DLD1 (cell line): ENCODE measurements at regions not wholly inside any gene's neighbourhood (a gene's known extent, or its start where the extent isn't known, plus 50 kb on each side); places are given as distances from the start of the nearest gene placed in this dataset.
"Not testable (repeated sequence)": the region's sequence is repeated elsewhere in the genome, so short reads cannot be mapped to it uniquely, and the experiment has no call there.

ENCODE experiments used
- in situ Hi-C: cut with HindIII; loops from 2 replicates; pipeline ENCODE4 v1.10.0; 2017; ENCODE audit warnings: low sequenced_read_pairs

DNA sequence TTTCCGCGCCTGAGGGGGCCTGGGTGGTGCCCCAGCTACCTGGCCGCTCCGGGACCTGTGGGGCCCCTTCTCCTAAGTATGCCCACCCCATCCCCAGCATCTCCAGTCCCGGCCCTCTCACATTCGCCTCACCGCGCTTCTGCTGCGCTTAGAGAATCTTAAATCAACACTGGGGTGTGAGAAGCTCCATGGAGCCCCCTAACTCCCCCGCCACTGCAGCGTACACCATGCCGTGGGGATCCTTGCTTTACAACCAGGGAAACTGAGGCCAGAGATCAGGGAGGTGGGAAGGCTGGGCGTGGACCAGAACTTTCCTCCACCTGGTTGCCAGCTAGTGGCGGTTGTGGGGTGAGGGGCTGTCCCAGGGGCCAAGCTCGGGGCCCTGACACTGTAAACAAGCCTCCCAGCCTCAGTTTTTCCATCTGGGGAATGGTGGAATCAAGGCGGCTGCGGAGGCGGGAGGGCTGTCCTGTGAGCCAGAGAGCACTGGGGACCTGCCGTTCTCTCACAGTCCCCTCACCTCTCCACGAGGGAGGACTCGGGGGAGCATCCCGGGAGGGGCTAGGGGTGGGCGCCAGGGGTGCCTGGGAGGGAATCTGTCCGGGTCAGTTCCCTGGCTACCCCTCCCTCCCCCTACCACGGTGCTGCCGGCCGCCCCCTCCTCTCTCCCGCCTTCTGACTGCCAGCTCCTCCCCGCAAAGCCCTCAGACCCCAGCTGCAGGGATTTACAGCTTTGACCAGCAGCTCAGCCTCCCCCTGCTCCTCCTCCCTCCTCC is 161.2 kb downstream of the C9orf50 start:
- in situ Hi-C loops = no loop called here

DNA sequence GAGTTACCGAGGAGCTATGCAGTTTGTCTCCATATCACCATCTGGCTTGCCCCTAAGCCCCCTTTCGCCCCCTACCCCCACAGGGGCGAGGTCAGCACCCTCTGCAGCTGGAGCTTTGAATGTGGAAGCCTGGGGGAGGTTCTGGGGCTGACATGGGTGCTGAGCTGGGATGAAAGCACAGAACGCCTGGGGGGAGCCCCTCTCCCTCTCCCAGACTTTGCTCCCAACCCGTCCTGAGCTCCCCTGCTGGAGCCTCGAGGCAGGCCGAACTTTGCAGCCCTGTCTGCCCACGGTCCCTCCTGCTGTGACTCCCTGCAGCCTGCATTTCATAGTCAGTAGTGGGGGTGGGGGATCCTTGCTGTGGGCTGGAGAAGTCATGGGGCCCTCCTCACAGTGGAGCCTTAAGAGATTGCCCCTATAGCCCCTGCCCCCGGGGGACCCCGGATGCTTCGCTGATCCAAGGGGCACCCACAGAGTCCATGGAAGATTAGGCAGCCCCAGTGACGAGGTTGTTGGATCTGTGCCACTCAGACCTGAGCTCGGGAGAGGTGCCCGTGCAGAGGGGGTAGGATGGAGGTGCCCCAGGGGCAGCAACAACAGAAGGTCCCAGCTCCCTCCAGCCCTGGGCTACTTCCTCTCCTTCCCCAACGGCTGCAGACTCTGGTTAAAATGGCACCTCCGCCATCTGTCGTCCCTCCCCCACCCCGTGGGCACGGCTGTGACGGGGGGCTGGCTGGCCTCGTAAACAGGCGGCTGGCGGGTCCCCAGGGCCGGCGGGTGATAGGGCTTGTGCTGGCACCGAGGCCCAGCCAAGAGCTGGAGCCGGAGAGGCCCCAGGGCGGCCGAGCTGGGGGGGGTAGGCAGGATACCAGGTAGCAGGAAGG is 162.0 kb downstream of the C9orf50 start:
- in situ Hi-C loops = no loop called here

DNA sequence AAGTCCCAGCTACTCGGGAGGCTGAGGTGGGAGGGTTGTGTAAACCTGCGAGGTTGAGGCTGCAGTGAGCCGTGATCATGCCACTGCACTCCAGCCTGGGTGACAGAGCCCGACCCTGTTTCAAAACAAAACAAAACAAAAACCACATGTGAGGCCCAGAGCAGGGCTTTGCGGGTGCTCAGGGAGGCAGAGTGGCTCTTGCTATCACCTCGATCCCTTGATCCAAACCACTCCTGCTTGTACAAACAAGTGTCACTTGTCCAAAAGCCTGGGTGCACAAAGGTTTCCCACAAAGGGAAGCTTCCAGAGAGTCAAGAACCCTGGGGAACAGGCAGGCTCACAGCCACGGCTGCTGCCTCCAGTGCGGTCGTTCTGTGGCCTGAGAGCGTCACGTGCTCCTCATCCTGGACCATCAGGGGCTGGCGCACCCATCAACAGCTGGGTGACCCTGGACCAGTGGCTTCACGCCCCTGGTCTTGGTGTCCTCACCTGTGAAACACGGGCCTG is 162.7 kb downstream of the C9orf50 start:
- in situ Hi-C loops = no loop called here

DNA sequence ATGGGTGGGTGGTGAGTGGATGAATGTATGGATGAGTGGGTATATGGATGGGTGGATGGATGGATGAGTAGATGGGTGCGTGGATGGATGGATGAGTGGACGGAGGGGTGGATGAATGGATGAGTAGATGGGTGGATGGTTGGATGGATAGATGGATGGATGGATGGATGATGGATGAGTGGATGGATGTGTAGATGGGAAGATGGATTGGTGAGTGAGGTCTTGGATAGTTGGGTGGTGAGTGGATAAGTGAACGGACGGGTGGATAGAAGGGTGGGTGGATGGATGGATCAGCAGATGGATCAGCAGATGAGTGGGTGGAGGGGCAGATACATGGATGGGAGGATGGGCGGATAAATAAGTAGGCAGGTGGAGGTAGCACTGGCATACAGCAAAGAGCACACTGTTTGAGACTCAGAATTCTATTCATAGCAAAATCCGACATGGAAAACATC is 163.5 kb downstream of the C9orf50 start:
- in situ Hi-C loops = no loop called here

DNA sequence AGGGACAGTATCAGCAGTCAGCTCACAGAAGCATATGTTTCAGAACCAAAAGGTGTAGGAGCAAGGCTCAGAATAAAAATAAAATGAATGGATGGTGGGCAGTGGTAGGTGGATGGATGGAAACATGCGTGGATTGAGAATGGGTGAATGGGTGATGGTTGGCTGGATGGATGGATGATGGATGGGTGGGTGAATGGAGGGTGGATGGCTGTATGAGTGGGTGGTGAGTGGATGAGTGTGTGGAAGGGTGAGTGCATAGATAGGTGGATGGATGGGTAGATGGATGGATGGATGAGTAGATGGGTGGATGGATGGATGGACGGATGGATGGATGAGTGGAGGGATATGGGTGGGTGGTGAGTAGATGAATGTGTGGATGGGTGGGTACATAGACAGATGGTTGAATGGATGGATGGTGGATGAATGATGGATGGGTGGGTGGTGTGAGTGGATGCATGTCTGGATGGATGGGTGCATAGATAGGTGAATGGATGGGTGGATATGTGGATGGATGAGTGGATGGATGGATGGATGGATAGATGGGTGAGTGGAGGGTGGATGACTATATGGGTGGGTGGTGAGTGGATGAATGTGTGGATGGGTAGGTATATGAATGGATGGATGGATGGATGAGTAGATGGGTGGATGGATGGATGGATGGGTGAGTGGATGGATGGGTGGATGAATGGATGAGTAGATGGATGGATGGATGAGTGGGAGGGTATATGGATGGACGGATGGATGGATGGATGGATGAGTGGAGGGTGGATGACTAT is 164.2 kb downstream of the C9orf50 start:
- in situ Hi-C loops = no loop called here

DNA sequence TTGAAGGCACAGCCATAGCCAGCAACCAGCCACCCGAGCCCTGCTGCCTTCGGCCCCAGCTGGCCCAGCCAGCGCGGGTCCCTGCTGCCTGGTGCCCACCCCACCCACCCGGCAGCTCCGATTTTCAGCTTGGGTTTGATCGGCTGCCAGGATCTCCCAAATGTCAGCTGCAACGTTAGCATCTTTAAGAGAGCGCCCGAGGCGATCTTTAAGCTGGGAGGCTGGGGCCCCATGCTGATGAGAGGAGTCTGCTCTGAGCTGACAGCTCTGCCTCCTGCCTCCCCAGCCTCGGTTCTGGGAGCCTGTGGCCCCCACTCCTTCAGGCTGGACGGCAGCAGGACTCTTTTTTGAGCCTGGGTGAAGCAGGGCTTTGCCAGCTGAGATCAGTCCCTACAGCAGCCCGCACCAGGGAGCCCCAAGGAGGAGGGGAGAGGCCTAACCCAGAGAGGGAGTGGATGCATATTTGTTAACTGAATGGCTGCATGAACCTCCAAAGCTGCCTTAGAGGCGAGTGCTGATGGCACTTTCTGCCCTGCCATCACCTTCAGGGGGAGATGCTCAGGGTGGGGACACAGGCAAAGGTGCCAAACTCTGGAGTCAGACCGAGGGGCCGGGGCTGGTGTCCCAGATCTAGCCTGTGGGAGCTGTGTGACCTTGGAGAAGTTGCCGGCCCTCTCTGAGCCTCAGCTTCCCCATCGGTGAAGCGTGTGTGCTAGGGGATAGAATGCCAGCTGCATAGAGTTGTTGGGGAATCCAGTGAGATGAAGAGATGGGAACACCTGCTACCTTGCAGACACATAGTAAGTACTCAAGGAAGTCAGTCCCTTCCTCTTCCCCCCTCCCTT is 165.5 kb downstream of the C9orf50 start:
- in situ Hi-C loops = no loop called here

DNA sequence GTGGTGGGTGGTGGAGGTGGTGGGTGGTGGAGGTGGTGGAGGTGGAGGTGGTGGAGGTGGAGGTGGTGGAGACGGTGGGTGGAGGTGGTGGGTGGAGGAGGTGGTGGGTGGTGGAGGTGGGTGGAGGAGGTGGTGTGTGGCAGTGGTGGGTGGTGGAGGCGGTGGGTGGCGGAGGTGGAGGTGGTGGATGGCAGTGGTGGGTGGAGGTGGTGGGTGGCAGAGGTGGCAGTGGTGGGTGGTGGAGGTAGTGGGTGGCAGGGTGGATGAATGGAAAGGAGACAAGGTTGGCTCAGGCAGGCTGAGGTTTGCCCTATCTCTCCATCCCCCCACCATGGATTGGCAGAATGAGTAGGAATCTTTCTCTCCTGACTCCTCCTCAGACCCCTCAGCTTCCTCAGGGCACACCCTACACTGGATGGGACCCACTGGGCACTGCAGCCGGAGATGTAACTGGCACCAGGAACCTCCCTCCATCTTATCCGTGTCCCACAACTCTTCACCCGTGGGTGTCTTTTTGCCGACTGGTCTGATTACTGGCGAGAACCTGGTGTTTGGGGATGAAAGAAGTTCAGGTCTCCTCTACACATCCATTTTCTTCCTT is 166.3 kb downstream of the C9orf50 start:
- in situ Hi-C loops = no loop called here

DNA sequence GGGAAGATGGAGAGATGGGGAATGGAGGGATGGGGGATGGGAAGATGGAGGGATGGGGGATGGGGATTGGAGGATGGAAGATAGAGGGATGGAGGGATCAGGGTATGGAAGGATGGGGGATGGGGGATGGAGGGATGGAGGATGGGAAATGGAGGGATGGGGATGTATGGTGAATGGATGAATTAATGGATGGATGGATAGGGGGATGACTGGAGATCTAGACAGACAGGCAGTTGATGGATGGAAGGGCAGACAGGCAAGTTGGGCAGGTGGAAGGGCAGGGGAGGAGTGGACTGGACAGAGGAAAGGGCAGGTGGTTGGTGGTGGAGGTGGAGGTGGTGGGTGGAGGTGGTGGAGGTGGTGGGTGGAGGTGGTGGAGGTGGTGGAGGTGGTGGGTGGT is 167.2 kb downstream of the C9orf50 start:
- in situ Hi-C loops = no loop called here

DNA sequence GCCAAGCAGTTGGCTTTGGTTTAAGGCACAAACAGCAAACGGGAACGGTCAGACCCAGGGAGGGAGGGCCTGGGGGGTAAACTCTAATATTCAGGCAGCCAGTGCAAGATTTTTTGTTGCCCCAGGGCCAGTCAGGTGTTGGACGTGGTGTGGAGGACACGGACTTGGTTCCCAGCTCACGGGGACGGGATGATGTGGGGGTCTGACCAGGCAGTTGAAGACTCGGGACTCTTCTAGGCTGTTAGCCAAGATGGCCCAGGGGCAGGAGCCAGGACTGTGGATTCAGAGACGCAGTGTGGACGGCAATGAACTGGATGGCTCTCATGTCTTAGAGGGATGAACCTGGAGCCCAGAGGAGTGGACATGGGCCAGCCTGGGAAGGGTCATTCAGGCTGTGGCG is 169.2 kb downstream of the C9orf50 start:
- in situ Hi-C loops = no loop called here

DNA sequence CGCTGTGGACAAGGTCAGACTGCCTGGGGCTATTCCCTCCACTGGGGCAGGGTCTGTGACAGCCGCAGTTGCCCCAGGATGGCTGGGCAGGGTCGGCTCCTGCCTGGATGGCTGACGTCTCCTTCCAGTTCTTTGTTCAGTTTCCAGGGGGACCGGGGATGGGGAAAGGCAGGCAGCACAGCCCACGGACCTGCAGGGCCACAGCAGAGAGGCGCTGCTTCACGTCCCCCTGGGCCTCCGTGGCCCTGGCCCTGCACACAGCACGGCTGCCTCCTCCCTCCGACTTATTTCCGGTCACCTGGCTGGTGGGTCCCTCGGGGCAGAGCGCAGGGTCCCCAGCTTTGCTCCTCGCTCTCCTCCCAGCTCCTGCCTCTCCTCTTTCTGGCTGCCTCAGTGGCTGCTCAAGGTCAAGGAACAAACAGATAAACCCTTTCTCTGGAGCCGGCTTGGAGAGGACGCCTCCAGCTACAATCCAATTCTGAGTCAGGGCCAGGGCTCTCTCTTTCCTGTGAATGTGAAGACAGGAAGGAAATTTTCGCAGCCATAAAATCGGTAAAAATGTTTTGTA is 169.7 kb downstream of the C9orf50 start:
- in situ Hi-C loops = no loop called here

DNA sequence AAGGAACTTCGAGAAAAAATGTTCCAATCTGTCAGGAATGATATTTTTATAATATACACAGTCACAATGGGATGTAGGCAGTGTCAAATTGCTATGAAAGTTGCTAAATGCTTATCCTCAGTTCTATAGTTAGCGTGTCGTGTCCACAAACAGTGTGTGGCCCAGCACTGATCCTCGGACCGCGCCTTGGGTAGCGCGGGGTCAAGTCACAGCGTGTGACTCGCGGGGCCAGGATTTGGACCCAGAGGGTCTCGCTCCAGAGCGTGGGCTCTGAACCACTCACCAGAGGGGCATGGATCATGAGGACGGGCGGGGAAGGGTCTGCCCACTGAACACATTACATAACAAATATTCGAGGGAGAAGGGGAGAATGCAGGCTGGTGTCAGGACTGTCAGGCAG is 171.8 kb downstream of the C9orf50 start:
- in situ Hi-C loops = no loop called here

DNA sequence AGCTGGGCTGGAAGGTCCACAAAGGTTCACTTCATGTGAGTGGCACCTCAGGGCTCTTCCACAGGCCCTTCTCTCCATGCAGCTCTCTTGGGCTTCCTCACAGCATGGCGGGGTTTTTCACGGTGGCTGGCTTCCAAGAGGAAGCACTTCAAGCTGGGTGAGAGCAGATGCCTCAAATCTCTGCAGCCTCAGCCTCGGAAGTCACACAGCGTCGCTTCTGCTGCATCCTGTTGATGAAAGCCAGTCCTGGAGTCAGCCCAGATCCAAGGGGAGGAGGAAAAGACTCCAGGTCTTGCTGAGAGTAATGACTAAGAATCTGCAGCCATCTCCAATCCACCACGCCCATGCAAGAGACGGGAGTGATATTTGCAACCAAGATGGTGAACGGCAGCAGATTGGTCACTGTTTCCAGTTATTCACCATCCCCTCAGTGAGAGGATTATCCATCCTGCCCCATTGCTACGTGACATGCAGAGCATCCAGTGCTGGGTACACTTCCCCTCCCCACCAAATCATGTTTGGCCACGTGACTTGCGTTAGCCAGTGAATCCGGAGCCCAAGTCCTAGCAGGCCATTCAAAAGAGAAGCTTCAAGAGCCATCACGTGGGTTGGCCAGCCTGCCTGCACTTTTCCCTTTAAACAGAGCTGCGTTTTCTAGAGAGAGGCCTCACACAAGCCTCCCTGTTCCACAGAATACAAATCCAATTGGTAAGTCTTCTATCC is 173.9 kb downstream of the C9orf50 start:
- in situ Hi-C loops = no loop called here

DNA sequence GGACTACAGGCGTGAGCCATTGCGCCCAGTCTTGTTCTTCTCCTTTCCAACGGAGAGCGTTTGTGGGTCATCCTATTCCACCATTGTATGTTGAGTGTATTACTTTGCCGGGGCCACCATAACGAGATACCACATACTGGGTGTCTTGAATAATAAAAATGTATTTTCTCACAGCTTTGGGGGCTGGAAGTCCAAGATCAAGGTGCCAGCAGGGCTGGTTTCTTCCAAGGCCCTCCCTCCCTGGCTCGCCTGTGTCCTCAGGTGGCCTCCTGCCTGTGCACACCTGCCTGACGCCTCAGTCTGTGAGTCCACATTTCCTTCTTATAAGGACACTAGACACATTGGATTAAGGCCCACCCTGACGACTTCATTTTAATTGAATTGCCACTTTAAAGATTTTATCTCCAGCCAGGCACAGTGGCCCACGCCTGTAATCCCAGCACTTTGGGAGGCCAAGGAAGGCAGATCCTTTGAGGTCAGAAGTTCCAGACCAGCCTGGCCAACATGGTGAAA is 175.1 kb downstream of the C9orf50 start:
- in situ Hi-C loops = no loop called here

DNA sequence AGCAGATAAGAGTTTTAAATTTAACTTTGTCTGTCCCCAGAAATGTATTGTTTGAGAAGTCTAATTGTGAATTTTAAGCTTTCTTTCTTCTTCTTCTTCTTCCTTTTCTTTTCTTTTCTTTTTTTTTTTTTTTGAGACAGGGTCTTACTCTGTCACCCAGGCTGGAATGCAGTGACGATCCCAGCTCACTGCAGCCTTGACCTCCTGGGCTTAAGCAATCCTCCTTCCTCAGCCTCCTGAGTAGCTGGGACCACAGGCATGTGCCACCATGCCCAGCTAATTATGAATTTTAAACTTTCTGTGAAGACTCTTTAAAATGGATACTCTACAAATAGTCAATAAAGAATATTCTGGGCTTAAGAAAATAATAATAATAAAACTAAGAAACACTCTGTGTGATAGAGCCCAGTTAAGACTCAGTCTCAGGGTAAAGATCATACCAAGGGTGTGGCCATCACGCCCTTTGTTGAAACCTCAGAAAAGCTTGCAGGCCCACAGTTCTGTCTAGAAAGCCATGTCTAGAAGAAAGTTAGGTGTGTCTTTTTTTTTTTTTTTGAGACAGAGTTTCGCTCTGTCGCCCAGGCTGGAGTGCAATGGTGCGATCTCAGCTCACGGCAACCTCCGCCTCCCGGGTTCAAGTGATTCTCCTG is 177.3 kb downstream of the C9orf50 start:
- in situ Hi-C loops = not testable (repeated sequence)

DNA sequence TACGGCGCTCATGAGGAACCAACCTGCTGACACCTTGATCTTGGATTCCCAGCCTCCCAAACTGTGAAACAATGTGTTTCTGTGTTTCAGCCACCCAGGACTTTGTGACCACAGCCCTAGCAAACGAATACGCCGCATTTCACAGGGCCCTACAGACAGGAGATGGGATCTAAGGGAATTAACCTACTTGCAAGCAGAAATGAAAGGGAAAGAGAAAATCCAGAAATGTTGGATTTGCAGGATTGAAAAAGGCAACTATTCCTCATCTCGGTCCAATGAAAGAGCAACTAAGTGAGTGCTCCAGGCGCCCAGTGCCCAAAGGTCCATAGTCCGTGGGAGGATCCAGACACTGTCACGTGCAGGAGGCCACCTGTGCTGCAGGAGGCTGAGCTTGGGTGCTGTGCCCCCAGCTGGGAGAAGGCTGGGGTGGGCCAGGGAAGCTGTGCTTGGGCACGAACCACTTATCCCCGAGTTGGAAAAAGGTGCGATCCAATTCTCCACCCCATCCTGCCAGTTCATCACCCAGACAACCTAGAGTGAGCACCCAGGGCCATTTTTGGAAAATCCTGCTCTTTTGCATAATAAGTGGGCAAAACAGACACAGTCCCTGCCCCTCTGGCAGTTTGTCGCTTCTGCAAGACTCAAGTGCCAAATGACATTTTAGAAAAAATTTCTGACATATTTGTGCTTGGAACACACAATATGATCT is 177.9 kb downstream of the C9orf50 start:
- in situ Hi-C loops = no loop called here

DNA sequence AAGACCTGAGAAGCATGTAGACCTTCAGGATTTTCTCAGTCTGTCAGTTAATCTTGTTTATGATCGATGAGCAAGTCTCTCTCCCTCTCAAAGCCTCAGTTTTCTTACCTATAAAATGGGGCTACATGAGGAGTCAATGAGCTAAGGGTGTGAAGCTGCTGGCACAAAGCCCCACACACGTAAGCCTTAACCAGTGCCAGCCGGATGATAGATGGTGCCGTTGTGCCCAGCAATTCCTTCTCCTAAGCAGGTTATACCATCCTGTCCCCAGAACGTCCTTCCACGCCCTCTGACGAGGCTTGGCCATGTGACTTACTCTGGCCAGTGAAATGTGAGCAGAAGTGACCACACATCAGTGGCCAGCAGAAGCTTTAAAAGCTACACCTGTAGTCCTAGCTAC is 179.0 kb downstream of the C9orf50 start:
- in situ Hi-C loops = no loop called here

DNA sequence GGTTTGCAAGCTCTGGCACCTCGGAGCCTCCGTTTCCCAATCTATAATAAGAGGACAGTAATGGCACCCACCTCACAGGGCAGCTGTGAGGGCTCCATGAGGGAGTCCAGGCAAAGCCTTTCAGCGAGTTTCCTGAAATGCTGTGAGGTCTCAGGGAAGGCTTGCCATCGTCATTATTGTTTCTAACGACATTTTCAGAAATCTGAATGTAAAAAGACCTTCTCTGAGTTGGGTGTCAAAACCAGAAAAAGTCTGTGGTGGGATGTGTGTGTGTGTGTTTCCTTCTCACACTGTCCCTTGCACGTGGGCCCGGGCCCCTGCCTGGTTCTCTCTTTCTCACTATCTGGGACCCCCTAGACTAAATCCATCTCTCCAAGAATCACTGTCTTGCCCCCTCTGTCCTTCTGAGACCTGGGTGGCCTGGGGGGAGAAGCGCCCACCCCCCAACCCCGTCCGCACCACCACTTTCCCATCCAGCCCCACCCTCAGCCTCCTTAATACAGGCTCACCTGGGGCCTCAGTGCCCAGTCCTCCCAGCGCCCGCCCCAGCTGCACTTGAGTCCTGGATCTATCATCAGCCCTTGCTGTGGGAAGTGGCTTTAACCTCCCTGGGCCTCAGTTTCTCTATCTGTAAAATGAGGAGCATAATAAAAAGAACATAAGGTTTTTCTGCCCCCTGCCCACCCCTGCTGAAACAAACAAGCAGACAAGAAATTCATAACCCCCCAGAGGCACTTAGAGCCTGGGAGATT is 180.3 kb downstream of the C9orf50 start:
- in situ Hi-C loops = no loop called here
